Hepatic stellate cell (primary cell): ENCODE measurements at regions not wholly inside any gene's neighbourhood (a gene's known extent, or its start where the extent isn't known, plus 50 kb on each side); places are given as distances from the start of the nearest gene placed in this dataset.

Source experiments
- DNase-seq: peaks from one replicate; pipeline ENCODE4 v3.0.0; 2011; ENCODE audit warnings: low spot score

GRCh38 chr10:124146483-124146882 lies 53.1 kb upstream of the CHST15 start:
- DNase-seq = no peak

GRCh38 chr10:124145109-124145870 lies 51.9 kb upstream of the CHST15 start:
- no peak for DNase-seq

- DNase-seq = no peak
These were observed 51.1 kb upstream of the CHST15 start for GRCh38 chr10:124144536-124144935.

- DNase-seq = no peak
These were observed 50.3 kb upstream of the CHST15 start for GRCh38 chr10:124143721-124144120.
